Stimulated activated memory B cell treated with anti-CD40 and anti-IgM and Interleukin-4, amounts not matched to agents 10 μg/mL and 1 μg/mL and 100 μg/mL, for 72 hours (primary cell): ENCODE measurements at regions not wholly inside any gene's neighbourhood (a gene's known extent, or its start where the extent isn't known, plus 50 kb on each side); places are given as distances from the start of the nearest gene placed in this dataset.
"Not testable (repeated sequence)": the region's sequence is repeated elsewhere in the genome, so short reads cannot be mapped to it uniquely, and the experiment has no call there.

Source experiments
- ATAC-seq: fragments of 150-1000 bp; cut with Tn5 transposase; 2 replicates; pipeline ENCODE4 v1.10.0; 2021
- H3K27ac Mint-ChIP-seq: one replicate; pipeline ENCODE4 v1.8.0; 2022; ENCODE audit warnings: mild to moderate bottlenecking, mixed read lengths
- H3K27me3 Mint-ChIP-seq: one replicate; pipeline ENCODE4 v1.8.0; 2022; ENCODE audit warnings: mixed read lengths
- H3K36me3 Mint-ChIP-seq: one replicate; pipeline ENCODE4 v1.8.0; 2022; ENCODE audit warnings: mixed read lengths
- H3K4me1 Mint-ChIP-seq: one replicate; pipeline ENCODE4 v1.8.0; 2022; ENCODE audit warnings: mixed read lengths
- H3K4me3 Mint-ChIP-seq: one replicate; pipeline ENCODE4 v1.8.0; 2022; ENCODE audit warnings: mild to moderate bottlenecking, moderate library complexity, mixed read lengths
- H3K9me3 Mint-ChIP-seq: one replicate; pipeline ENCODE4 v1.8.0; 2022; ENCODE audit warnings: mixed read lengths

DNA sequence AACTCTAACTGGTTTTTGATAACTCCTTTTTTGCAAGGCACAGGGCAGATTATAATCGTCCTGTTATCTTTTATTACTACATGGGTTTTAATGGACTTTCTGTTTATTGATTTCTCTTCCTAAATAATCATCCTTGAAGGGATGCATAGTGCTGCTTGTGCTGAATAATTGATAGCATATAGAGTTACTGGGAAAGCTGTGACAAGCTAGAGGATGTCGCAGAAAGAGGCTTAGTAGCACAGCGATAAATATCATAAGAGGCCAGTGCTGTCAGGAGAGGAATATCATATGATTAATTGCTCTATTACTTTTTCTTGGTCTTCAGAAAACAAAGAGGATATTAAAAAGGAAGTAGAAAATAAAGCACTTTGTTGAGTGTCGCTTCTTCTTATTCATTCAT is 1007.1 kb upstream of the ACO1 start:
- no peak for ATAC-seq
- Mint-ChIP-seq H3K27ac (no peak overlapping the region), H3K27me3 (no peaks in the 10 kb centered on the region), H3K4me1 (no peaks in the 10 kb centered on the region), H3K36me3 (no peaks in the 10 kb centered on the region), H3K9me3 (peaks cover 2% of the 10 kb centered on the region), H3K4me3 (no peak overlapping the region)

- H3K9me3 Mint-ChIP-seq: no peaks in the 10 kb centered on the region
- H3K4me3 Mint-ChIP-seq: no peak overlapping the region
- no peak overlapping the region for H3K27ac Mint-ChIP-seq
- no peaks in the 10 kb centered on the region for H3K36me3 Mint-ChIP-seq
- peaks cover 12% of the 10 kb centered on the region for H3K4me1 Mint-ChIP-seq
- no peak for ATAC-seq
- no peaks in the 10 kb centered on the region for H3K27me3 Mint-ChIP-seq
These were observed 995.8 kb upstream of the ACO1 start for GRCh38 chr9:31388660-31389059.

- ATAC-seq: no peak
These were observed 995.4 kb upstream of the ACO1 start for GRCh38 chr9:31389075-31389474.

GRCh38 chr9:31390403-31391025 is 993.9 kb upstream of the ACO1 start:
- Mint-ChIP-seq H3K9me3 (no peaks in the 10 kb centered on the region), H3K27ac (peak overlapping the region; percentile 40), H3K4me3 (no peak overlapping the region), H3K27me3 (no peaks in the 10 kb centered on the region), H3K36me3 (no peaks in the 10 kb centered on the region), H3K4me1 (peaks cover 12% of the 10 kb centered on the region)
- peak; percentile 27 for ATAC-seq

More at GRCh38 chr9:31389075-31389474, 995.4 kb upstream of the ACO1 start:
- H3K27me3 Mint-ChIP-seq: no peaks in the 10 kb centered on the region
- peaks cover 12% of the 10 kb centered on the region for H3K4me1 Mint-ChIP-seq
- no peaks in the 10 kb centered on the region for H3K36me3 Mint-ChIP-seq
- no peaks in the 10 kb centered on the region for H3K9me3 Mint-ChIP-seq
- no peak overlapping the region for H3K4me3 Mint-ChIP-seq
- no peak overlapping the region for H3K27ac Mint-ChIP-seq

DNA sequence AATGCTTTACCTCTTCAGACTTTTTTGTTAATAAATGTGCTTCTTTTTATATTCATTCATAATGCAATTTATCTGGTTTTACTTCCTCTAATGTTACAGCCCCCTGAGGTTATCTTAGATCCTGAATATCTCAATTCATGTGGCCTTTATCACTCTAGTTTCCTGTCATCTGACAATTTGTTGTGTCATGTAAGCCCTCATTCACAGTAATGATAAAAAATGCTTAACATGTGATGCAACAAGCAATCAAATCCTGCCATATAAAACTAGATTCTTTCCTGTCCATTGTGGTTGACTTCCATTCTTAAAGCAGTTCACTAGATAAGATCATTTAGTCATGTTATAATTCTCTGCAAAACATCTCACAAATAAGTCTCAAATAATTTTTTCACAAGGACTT is 991.2 kb upstream of the ACO1 start:
- no peak overlapping the region for H3K4me3 Mint-ChIP-seq
- ATAC-seq: no peak
- peaks cover 12% of the 10 kb centered on the region for H3K4me1 Mint-ChIP-seq
- no peaks in the 10 kb centered on the region for H3K27me3 Mint-ChIP-seq
- H3K36me3 Mint-ChIP-seq: no peaks in the 10 kb centered on the region
- no peaks in the 10 kb centered on the region for H3K9me3 Mint-ChIP-seq
- H3K27ac Mint-ChIP-seq: no peak overlapping the region

DNA sequence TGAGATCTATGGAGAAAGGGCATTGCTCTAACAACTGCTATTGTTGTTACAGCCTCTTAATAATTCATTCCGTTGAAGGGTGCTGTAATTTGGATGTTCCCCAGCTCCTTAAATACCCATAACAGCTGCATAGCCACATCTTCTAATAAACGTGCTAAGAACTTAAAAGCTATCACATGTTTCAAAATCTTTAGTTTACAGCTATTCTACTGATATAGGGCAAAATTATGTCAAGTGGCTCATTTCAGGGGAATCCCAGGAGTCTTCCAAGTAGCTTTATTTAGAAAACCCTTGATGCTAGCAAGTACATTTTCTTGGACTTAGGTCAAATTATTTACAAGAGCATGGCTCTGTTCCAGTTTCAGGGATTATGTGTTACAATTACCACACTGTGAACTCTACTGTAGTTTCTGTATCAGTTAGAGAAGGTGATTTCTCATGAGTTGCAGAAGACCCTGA is 990.4 kb upstream of the ACO1 start:
- no peaks in the 10 kb centered on the region for H3K36me3 Mint-ChIP-seq
- H3K4me3 Mint-ChIP-seq: no peak overlapping the region
- no peaks in the 10 kb centered on the region for H3K9me3 Mint-ChIP-seq
- no peak overlapping the region for H3K27ac Mint-ChIP-seq
- no peak for ATAC-seq
- peaks cover 12% of the 10 kb centered on the region for H3K4me1 Mint-ChIP-seq
- H3K27me3 Mint-ChIP-seq: no peaks in the 10 kb centered on the region

DNA sequence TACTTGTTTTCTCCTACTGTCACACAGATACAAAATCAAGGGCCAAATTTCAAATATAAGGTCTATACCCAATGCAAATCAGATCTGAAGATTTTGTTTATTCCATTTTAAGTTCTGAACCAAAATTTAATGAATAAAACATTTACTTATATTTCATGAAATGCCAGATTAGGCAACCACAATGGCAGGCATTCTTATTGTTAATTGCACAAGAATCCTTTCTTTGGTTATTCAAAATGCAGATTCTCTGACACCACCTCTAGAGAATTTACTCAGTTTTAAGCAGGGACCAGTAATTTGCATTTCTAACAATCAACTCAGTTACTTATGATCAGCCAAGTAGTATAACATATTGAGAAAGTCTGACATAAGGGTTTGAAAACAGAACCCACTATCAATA is 972.4 kb upstream of the ACO1 start:
- no peak for ATAC-seq
- H3K4me3 Mint-ChIP-seq: no peak overlapping the region
- no peaks in the 10 kb centered on the region for H3K9me3 Mint-ChIP-seq
- H3K27me3 Mint-ChIP-seq: peaks cover 9% of the 10 kb centered on the region
- H3K4me1 Mint-ChIP-seq: no peaks in the 10 kb centered on the region
- no peak overlapping the region for H3K27ac Mint-ChIP-seq
- H3K36me3 Mint-ChIP-seq: no peaks in the 10 kb centered on the region

GRCh38 chr9:31415164-31415563 is 969.3 kb upstream of the ACO1 start:
- H3K4me3 Mint-ChIP-seq: no peak overlapping the region
- H3K36me3 Mint-ChIP-seq: no peaks in the 10 kb centered on the region
- ATAC-seq: no peak
- no peak overlapping the region for H3K27ac Mint-ChIP-seq
- H3K4me1 Mint-ChIP-seq: no peaks in the 10 kb centered on the region
- no peaks in the 10 kb centered on the region for H3K27me3 Mint-ChIP-seq
- H3K9me3 Mint-ChIP-seq: no peaks in the 10 kb centered on the region

DNA sequence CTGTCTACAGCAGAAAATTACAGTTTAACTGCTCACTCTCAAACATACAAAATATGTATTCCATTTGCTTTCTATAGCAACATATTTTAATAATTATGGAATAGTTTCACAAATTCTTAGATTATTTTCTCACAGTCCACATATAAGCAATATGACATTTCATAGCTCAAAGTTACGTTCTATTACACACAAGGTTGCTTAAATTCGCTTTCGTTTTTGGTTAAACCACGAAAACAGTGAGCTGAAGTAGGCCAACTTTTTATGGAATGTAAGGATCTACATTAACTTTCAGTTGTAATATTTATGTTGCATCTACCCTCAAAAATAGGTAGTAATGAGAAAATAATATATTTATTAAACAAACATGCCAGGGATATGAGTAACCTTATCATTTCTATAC is 966.0 kb upstream of the ACO1 start:
- H3K9me3 Mint-ChIP-seq: no peaks in the 10 kb centered on the region

DNA sequence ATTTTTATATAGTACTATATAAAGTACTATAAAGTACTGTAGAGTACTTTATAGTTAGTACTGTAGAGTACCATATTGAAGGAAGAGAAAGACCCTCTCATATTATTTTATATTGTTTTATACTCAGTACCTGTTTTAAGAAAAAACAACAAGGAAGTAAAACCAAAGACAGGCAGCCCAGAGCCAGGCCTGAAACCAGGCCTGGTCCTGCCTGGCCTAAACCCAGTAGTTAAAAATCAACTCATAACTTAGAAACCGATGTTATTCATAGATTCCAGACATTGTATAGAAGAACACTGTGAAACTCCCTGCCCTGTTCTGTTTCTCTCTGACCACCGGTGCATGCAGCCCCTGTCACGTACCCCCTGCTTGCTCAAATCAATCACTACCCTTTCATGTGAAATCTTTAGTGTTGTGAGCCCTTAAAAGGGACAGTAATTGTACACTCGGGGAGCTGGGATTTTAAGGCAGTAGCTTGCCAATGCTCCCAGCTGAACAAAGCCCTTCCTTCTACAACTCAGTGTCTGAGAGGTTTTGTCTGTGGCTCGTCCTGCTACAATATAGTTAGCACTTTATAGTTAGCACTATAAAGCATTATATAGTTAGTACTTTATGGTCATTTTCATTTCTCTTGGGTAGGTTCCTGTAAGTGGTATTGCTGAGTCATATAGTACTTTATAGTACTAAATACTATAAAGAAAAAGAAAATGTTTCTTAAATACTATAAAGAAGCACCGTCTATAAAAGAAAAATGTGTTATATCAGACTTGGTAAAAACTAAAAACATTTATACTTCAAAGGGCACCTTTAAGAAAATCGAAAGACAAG is 940.6 kb upstream of the ACO1 start:
- peaks cover 25% of the 10 kb centered on the region for H3K4me1 Mint-ChIP-seq
- peak; percentile 64 for ATAC-seq
- not testable (repeated sequence) for H3K36me3 Mint-ChIP-seq, H3K9me3 Mint-ChIP-seq, H3K4me3 Mint-ChIP-seq, H3K27me3 Mint-ChIP-seq
- H3K27ac Mint-ChIP-seq: peak overlapping the region; percentile 83

More for the DNA sequence above, 966.0 kb upstream of the ACO1 start:
- Mint-ChIP-seq H3K4me1 (no peaks in the 10 kb centered on the region), H3K27me3 (no peaks in the 10 kb centered on the region), H3K36me3 (no peaks in the 10 kb centered on the region), H3K4me3 (no peak overlapping the region), H3K27ac (no peak overlapping the region)
- ATAC-seq: no peak

DNA sequence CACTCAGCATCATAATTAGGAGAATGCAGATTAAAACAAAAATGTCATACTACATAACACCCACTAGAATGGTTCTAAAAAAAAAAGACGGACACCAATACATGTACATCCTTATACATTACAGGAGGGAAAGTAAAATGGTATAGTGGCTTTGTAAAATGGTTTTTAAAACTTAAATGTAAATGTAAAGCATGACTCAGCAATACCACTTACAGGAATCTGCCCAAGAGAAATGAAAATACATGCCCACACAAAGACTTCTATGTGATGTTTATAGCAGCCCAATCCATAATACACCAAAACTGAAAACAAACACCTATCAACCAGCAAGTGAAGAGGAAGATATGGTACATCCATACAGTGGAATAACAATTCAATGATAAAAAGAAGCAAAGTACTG is 939.1 kb upstream of the ACO1 start:
- H3K9me3 Mint-ChIP-seq: no peaks in the 10 kb centered on the region
- peaks cover 25% of the 10 kb centered on the region for H3K4me1 Mint-ChIP-seq
- no peak for ATAC-seq
- H3K27me3 Mint-ChIP-seq: no peaks in the 10 kb centered on the region
- H3K4me3 Mint-ChIP-seq: no peak overlapping the region
- no peaks in the 10 kb centered on the region for H3K36me3 Mint-ChIP-seq
- H3K27ac Mint-ChIP-seq: peak overlapping the region; percentile 61

- Mint-ChIP-seq H3K4me1 (peaks cover 25% of the 10 kb centered on the region), H3K36me3 (no peaks in the 10 kb centered on the region), H3K9me3 (no peaks in the 10 kb centered on the region), H3K27me3 (no peaks in the 10 kb centered on the region), H3K4me3 (no peak overlapping the region), H3K27ac (peak overlapping the region; percentile 61)
- ATAC-seq: peak; percentile 93
These were observed 938.5 kb upstream of the ACO1 start for GRCh38 chr9:31445960-31446359.

- H3K36me3 Mint-ChIP-seq: peaks cover 5% of the 10 kb centered on the region
- no peak overlapping the region for H3K27ac Mint-ChIP-seq
- peaks cover 3% of the 10 kb centered on the region for H3K9me3 Mint-ChIP-seq
- ATAC-seq: no peak
- H3K4me1 Mint-ChIP-seq: no peaks in the 10 kb centered on the region
- H3K27me3 Mint-ChIP-seq: no peaks in the 10 kb centered on the region
- no peak overlapping the region for H3K4me3 Mint-ChIP-seq
These were observed 917.4 kb upstream of the ACO1 start for GRCh38 chr9:31467075-31467474.

- no peak for ATAC-seq
- H3K27ac Mint-ChIP-seq: no peak overlapping the region
- H3K27me3 Mint-ChIP-seq: no peaks in the 10 kb centered on the region
- peaks cover 5% of the 10 kb centered on the region for H3K36me3 Mint-ChIP-seq
- H3K9me3 Mint-ChIP-seq: peaks cover 3% of the 10 kb centered on the region
- no peak overlapping the region for H3K4me3 Mint-ChIP-seq
- no peaks in the 10 kb centered on the region for H3K4me1 Mint-ChIP-seq
These were observed 914.4 kb upstream of the ACO1 start for GRCh38 chr9:31470051-31470450.

GRCh38 chr9:31471010-31471409 is 913.4 kb upstream of the ACO1 start:
- ATAC-seq: no peak

DNA sequence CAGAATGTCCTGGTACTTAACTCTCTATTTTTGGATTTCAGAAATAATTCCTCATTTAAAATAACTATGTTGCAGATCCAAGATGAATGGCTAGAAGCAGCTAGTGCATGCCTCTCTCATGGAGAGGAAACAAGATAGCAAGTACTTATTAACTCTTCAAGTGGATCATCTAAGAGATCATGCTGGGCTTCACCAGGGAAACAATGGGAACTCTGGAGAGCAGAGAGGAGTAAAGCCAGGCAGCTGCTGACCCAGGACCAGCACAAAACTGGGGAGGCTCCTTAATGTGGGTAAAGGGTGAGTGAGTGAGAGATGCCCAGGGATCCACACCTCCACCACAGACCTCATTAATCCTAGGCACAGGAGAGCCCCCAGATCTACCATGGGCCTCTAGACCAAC is 897.8 kb upstream of the ACO1 start:
- peak; percentile 34 for ATAC-seq
- Mint-ChIP-seq H3K27me3 (peaks cover 14% of the 10 kb centered on the region), H3K4me1 (no peaks in the 10 kb centered on the region), H3K27ac (no peak overlapping the region), H3K9me3 (no peaks in the 10 kb centered on the region), H3K36me3 (no peaks in the 10 kb centered on the region), H3K4me3 (no peak overlapping the region)

More at GRCh38 chr9:31471010-31471409, 913.4 kb upstream of the ACO1 start:
- Mint-ChIP-seq H3K4me1 (no peaks in the 10 kb centered on the region), H3K27me3 (no peaks in the 10 kb centered on the region), H3K9me3 (peaks cover 3% of the 10 kb centered on the region), H3K4me3 (no peak overlapping the region), H3K27ac (no peak overlapping the region), H3K36me3 (peaks cover 5% of the 10 kb centered on the region)
